OCI-M1 (cell line): ENCODE measurements at regions not wholly inside any gene's neighbourhood (a gene's known extent, or its start where the extent isn't known, plus 50 kb on each side); places are given as distances from the start of the nearest gene placed in this dataset.
A peak's percentile ranks its signal among the peaks of the same experiment; 100 is the strongest.

Experiments
- DNase-seq: peaks from one replicate; lab custom pipeline; 2025; lab: John Stamatoyannopoulos, UW

GRCh38 chr14:58697930-58698642 is 60.3 kb downstream of the DACT1 start:
- DNase-seq: no peak

- DNase-seq: no peak
Observed at GRCh38 chr14:58699681-58700205, 62.0 kb downstream of the DACT1 start.

GRCh38 chr14:58701156-58701555 is 63.4 kb downstream of the DACT1 start:
- DNase-seq: no peak

DNA sequence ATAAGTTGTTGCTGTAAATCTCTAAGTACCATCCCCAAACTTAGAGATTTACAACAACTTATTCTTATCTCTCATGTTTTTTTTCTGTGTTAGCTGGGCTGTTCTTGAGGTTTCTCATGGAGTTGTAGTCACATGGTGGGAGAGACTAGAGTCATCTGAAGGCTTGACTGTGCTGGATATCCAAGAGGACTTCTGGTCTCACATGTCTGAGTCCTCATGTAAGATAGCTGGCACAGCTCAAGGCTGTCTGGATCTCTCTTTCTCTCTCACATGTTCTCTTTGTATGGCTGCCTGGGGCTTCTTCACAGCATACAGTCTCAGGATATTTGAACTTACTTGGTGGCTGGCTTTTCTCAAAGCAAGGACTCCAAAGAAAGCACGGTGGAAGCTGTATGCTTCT is 63.8 kb downstream of the DACT1 start:
- DNase-seq: no peak

DNA sequence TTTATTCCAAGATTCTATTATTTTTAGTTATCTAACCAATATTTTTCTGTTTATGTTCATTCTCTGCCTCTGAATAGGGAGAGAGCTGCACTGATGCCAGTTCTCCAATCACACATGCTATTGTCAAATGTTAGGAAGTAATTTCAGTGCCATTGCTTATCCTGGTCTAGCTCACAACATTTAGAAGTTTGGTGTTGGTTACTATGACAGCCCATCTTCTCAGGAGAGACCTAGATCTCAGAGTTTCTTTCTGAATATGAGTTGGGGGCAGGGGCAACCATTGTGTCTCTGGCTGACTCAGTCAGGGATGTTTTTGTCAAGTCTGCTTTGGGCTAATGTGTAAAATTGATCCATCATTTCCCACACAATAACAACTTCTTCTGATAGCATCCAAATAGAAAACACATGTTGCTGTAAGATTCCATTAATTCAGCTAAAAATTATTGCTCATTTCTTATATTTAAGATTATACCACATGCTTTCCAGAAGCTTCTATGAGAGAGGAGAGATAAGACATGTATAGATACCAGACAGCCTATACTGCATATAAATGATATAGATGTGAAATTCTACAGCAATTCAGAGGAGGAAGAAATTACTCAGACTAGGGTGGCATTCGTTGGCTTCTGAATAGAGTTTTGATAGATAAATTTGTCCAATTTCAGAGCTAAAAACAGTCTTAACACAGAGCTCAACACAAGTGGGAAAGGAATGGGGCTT is 64.8 kb downstream of the DACT1 start:
- no peak for DNase-seq

GRCh38 chr14:58703161-58703506 is 65.4 kb downstream of the DACT1 start:
- DNase-seq: no peak

- no peak for DNase-seq
Observed at GRCh38 chr14:58705066-58705465, 67.3 kb downstream of the DACT1 start.

- no peak for DNase-seq
Observed at GRCh38 chr14:58707949-58708348, 70.2 kb downstream of the DACT1 start.

DNA sequence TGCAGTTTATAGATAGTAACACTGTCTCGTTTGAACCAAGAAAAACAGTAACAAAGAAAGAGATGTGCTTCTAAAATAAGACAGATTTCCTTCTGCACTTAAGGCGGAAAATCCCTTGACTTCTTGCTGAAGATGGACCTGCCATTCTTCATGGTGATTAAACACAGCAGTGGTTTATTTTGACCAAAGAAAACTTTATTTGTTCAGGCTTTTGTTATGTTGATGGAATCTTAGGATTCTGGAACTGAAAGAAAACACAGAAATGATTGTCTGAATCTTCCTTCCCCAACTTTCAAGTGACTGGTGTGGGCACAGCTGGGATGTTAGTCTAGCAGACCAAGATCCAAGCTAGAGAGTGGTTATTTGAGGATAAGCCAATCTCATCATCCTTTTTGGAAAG is 72.2 kb downstream of the DACT1 start:
- DNase-seq: no peak

DNA sequence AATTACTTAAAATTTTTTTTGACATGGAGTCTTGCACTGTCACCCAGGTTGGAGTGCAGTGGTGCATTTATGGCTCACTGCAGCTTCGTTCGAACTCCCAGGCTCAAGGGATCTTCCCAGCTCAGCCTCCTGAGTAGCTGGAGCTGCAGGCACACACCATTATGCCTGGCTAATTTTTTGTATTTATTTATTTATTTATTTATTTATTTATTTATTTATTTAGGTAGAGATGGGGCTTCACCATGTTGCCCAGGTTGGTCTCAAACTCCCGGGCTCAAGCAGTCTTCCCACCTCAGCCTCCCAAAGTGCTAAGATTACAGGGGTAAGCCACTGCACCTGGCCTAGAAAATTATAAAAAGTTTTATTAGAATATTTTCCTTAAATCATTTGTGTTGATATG is 73.6 kb downstream of the DACT1 start:
- no peak for DNase-seq

- peak; percentile 62 for DNase-seq
Observed at GRCh38 chr14:58712357-58712756, 74.6 kb downstream of the DACT1 start.

DNA sequence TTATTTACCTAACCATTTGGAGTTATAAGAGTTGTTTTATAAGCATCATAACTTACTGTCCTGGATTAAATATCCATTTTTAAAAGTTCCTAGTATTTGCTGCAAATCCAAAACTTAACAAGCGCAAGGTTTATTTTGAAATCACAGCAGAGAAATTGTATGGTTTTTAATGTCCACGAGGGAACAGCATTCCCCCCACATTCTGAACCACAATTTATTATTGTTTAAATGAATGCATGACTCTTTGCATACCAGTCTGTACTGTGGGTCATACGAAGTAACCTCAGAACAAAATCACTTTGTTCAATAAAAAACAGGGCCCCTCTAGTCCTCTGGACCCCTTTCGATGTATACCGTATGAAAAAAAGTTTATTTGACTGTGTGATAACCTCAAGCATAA is 75.9 kb downstream of the DACT1 start:
- no peak for DNase-seq

GRCh38 chr14:58716706-58717105 is 78.9 kb downstream of the DACT1 start:
- peak; percentile 10 for DNase-seq

- DNase-seq: no peak
Observed at GRCh38 chr14:58717211-58717610, 79.4 kb downstream of the DACT1 start.

- DNase-seq: no peak
Observed at GRCh38 chr14:58717813-58718212, 80.1 kb downstream of the DACT1 start.

DNA sequence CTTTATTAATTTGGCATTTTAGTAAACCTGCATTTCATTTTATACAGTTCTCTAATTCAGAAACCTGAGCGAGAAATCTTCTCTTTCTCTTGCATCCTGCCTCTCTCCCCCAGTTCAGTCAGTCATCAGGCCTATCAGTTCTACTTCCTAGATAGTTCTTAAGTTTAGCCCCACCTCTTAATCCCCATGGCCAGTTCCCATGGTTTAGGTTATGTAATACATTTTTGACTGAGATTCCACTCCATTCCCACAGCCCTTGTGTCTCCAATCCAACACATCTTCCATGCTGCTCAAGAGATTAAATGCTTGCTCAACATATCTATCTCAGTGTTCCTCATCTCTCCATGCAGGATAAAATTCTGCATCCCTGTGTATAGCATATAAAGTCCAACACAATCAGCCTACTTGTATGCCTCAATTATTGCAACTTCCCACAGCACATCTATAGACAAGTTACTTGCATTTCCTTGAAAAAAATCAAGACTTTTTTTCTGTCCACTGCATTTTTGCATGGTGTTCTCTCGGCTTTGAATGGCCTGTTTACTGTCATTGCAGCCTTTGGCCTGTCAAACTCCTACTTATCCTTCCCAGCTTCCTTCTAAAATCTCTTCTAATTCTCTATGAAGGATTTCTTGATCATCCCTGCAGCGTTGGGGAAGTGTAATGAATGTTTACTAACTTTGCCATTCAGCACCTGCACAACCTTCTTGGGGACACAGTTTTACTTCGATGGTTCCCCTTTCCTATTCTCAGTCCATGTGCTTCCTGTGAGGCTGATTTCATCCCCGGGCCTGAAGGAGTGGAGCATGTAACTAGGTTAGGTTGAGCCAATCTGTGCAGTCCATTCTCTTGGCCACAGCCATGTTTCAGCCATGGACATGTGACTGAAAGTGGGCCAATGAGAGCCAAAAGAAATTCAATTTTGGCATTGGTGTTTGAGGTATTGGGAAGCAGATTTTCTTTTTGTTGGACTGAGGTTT is 80.8 kb downstream of the DACT1 start:
- DNase-seq: no peak

GRCh38 chr14:58721723-58722122 is 84.0 kb downstream of the DACT1 start:
- DNase-seq: no peak

- no peak for DNase-seq
Observed at GRCh38 chr14:58722441-58722840, 84.7 kb downstream of the DACT1 start.

DNA sequence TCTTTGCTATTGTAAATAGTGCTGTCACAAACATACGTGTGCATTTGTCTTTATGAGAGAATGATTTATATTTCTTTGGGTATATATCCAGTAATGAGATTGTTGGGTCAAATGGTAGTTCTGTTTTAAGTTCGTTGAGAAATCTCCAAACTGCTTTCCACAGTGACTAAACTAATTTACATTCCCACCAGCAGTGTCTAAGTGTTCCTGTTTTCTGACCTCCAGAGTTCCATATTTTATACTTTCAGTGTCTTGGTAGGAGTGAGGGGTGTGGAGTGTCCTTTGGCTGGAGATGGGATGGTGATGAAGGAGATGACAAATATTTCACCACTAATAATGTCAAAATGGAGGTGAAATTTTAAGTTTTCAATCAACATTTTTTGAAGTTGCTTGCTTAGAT is 86.4 kb downstream of the DACT1 start:
- no peak for DNase-seq

DNA sequence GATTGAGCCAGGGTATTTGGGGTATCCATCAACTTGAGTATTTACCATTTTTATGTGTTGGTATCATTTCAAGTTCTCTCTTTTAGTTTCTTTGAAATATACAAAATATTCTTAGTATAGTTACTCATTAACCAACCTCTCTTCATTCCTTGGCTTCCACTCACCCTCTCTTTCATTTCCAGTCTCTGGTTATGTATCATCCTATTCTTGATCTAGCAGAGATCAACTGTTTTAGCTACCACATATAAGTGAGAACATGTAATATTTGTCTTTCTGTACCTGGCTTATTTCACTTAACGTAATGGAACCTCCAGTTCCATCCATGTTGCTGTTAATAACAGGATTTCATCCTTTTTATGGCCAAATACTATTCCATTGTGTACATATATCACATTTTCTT is 86.9 kb downstream of the DACT1 start:
- no peak for DNase-seq

DNA sequence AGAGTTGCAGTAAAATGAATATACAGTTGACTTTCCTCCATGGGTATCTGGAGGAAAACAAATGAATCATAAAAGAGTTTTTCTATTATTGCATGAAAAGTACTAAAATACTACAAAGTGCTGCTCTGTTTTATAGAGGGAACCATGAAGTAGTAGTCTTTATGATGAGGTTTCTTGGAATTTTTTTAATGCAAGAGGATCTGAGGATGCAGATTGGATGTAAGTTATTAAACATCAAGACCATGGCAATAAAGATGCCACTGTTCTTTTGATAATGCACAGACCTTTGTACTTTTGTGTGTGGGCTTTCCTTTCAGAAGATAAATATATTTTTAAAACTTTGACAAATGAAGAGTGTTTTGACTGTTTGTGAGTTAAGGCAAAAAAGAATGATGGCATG is 87.5 kb downstream of the DACT1 start:
- no peak for DNase-seq

DNA sequence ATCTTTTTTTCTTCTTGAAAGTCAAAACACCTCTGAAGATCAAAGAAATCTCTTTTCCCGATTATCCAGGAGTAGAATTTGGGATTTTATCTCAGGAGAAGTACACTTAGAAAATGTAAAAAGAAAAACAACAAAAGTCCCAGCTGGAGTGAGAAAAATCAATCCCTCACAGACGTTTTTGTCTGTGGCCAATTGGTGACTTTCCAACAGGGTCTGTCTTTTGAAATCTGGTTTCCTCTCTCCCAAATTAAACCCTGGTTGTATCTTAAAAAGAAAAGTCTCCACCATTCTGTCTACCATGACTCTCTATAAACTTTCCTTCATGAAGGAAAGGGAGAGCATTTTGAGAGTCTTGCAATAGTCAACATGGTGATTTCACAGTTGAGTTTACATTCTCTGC is 88.1 kb downstream of the DACT1 start:
- no peak for DNase-seq
